GM19455 (cell line): ENCODE measurements at regions not wholly inside any gene's neighbourhood (a gene's known extent, or its start where the extent isn't known, plus 50 kb on each side); places are given as distances from the start of the nearest gene placed in this dataset.
A peak's percentile ranks its signal among the peaks of the same experiment; 100 is the strongest.
"Not testable (repeated sequence)": the region's sequence is repeated elsewhere in the genome, so short reads cannot be mapped to it uniquely, and the experiment has no call there.

Source experiments
- ATAC-seq: cut with Tn5 transposase; IDR thresholded peaks from one replicate; pipeline ENCODE4 v1.9.1; 2021; ENCODE audit not compliant: unreplicated experiment

DNA sequence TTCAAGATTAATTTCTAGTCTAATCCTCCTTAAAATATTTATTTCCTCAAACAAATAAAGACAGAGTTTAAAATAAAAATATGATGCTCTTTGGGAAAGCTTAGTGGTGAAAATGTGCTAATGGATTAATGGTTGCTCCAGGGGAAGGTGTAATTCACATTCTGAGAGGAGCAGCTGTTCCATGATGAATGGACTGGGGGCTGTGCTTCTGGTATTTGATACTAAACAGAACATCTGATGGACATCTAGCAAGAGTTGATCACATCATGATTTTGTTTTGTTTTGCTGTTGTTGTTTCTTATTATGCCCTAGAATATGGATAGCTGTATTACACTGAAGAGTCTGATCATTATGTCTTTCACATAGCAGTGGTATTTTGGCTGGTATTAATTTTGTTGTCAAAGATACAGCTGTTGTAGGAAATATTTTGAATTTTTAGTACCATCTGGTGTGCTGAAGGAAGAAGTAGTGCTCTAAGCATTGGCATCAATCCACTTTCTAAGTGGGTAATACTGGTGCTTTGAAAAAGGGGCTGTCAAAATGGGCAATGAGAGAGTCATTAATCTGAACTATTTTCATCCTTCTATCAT, 296.4 kb downstream of the ADAMTS20 start:
- ATAC-seq = no peak

DNA sequence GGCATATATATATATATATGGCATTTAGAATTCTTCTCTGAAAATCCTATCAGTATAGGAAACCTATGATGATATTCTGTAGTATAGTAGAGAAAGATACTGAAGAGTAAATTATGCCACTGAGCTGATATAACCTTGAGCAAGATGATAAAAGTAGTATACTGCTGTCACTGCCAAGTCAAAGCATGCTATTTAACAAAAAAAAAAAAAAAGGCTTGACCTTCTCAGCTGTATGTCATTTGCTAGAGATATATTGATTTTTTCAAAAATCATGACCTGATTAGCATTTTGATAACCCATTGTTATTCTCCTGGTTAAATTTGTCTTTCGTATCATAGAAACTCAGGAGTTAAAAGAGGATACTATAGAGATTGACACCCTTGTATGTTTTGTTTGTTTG, 299.4 kb downstream of the ADAMTS20 start:
- ATAC-seq = no peak

DNA sequence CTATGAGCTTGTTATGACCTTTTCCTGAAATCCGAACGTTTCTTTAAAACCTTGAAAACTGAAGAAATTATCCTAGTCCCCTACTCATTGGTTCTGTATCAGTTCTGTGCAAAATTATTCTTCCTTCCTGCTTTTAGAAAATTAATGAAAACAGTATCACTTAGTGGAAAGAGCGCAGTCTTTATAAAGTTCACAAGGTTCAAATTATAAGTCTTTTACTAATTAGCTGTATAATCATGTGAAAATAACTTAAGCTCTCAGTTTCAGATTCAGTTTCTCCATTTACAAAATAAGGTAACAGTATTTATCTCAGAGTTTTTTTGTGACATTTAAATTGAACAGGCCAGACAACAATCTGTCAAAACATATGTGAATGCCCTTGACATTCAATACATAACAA, 306.1 kb downstream of the ADAMTS20 start:
- no peak for ATAC-seq

DNA sequence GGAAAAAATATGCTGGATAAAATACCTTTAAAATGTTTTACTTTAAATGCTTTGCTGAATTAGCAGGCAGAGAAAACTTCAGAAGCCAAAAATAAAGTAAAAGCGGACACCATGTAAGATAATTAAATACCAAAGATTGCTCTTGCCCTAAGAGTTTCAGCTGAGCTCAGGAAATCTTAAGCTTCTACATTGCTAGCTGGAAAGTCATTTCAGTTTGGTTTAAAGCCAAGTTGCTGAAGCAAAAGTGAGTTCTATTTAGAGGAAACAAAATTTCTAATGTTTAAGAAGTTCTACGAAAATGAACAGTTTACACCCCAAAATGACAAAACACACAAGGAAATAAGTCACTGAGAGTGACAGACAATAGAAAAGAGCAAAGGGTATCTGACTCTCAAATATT, 310.0 kb downstream of the ADAMTS20 start:
- no peak for ATAC-seq

DNA sequence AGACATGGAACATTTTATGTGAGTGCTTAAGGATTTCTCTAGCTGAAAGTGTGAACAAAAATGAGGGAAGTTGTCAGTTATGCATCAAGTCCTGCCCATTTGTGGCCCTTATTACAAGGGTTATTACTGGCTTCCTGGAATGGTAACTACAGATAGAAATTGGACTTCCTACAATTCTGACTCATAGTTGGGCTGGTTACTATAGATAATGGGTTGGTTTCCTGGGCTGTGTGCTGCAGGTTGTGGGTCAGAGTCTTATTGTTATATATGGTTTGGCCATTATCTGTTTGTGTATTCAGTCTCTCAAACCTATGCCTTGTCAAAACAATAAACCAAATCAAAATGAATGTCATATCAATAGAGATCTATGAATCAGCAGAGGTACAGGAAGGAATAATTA, 313.7 kb downstream of the ADAMTS20 start:
- ATAC-seq = no peak

DNA sequence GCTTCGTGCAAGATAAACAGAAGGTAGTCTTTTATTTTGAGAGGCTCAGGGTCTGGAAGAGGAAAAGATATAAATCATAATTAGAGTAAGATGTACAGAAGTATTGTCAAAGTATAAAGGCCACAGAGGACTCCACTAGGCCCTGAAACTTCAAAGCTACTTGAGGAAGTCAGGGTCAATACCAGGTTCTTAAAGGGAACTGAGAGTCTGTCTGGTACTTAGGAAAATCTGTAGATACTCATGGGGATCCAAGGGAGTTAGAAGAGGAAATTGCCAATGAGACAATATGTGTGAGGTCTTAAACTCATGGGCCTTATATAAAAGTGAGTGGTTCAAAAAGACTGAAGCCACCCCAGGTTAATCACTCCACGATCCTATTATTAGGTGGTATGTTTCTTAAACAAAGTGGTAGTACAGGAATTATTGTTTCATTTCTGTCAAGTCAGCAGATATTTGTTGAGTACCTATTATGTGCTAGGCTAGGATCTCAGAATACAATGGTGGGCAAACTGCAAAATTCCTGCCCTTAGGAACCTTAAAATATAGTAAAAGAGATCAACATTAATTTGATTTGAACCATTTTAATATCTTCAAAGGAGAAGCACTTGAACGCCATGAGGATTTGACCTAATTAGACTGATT, 314.6 kb downstream of the ADAMTS20 start:
- no peak for ATAC-seq

DNA sequence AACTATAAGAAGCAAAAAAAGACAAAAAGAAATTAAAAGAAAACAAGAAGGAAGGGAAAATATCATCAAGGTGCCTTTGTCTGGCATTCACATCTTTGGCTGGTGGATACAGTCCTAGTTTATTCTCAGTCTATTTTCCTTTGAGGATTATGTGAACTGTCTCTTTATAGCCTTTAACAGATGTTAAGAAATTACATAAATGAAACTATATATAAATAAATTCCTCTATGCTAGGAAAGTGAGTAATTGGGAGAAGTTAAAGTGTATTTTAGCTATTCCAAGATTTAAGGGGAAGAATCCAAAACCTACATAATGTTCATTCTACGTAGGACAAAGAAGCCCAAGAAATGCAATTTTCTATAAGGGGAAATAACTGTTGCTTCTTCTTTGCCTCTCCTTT, 316.3 kb downstream of the ADAMTS20 start:
- no peak for ATAC-seq

DNA sequence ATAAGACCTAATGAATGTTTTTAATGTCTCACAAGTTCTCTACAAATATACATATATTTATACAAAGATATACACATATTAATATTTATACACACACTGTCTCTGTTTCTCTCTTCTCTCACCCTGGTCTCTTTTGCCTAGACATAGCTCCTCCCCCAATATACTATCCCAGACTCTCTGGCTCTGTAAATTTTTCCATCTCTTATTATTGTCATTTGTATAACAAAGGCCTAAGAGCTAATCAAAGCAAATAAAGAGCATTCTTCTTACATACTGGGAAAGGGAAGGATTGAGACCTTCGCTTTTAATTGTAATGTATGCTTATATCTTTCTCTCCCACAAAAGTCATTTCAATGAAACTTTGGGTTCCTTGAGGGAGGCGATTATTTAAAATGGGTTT, 318.1 kb downstream of the ADAMTS20 start:
- no peak for ATAC-seq

DNA sequence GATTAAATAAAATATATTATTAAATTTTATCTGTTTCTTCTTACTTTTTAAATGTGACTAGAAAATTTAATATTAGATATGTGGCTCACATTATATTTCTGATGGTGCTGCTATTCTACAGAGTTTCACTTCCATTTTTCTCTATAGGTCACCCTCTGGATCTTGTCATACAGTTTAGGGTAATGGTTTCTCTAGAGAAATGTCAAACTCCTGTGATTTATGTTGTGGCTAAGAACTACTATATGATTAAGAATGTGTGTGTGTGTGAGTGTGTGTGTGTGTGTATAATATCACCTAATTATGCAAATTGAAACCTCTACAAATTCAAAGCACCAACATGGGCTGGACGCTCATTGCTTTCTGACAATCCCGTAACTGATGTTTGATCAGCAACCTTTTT, 325.9 kb downstream of the ADAMTS20 start:
- no peak for ATAC-seq

DNA sequence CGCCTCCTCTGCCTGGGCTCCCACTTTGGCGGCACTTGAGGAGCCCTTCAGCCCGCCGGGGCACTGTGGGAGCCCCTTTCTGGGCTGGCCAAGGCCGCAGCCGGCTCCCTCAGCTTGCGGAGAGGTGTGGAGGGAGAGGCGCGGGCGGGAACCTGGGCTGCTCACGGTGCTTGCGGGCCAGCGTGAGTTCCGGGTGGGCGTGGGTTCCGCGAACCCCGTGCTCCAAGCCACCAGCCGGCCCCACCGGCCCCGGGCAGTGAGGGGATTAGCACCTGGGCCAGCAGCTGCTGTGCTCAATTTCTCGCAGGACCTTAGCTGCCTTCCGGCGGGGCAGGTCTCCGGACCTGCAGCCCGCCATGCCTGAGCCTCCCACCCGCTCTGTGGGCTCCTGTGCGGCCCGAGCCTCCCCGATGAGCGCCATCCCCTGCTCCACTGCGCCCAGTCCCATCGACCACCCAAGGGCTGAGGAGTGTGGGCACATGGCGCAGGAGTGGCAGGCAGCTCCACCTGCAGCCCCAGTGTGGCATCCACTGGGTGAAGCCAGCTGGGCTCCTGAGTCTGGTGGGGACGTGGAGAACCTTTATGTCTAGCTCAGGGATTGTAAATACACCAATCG, 327.7 kb downstream of the ADAMTS20 start:
- ATAC-seq = not testable (repeated sequence)

DNA sequence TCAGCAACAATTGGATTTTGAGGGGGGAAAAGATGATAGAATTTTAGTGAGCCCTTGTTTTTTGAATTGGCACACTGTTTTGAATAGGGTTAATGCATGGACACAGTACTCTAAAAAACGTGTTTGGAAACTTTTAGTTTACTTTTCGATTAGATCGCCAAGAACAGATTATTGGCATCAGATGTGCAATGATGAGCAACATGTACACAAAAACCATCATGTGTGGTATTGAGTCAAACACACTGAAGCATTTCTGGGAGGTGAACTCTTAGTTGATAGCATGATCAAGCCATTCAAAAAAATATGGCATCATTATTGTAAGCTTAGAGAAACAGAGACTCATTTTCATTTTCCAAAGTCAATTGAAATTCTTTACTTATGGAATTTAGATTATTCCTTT, 329.2 kb downstream of the ADAMTS20 start:
- no peak for ATAC-seq

DNA sequence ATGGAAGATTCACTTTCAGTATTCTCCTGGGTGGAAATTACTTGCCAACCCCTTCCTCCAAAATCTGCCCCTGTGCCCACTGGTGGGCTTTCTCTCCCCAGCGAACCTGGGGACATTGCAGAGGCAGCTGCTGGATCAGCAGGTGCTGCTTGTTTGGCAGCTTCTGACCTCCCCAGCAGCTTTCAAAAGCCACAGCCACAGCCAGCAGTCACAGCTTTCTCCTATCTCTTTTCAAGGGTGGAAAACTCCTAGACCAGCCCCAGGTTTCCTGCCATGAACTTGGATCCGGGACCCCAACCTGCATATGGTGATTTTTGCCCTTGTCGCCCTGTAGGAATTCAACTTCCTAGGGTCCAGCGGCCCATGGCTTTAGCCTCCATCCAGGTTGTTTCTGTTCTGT, 330.8 kb downstream of the ADAMTS20 start:
- ATAC-seq = no peak

DNA sequence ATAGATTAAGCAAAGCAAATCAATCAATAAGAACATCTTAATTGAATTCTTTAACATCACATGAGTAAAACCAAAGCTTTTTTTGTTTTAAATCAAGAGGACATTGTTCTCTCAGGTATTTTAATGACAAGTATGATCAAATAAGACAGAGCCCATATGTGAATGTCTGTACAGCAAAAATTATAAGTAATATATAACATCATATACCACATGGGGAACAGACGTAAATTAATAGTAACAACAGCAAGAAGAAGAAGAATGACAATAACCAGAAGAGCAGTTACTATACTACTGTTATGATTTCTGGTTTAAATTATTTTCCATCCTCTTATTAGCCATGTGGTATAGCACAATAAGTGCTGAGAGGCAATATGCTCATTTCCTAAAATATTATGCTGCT, 335.5 kb downstream of the ADAMTS20 start:
- no peak for ATAC-seq

DNA sequence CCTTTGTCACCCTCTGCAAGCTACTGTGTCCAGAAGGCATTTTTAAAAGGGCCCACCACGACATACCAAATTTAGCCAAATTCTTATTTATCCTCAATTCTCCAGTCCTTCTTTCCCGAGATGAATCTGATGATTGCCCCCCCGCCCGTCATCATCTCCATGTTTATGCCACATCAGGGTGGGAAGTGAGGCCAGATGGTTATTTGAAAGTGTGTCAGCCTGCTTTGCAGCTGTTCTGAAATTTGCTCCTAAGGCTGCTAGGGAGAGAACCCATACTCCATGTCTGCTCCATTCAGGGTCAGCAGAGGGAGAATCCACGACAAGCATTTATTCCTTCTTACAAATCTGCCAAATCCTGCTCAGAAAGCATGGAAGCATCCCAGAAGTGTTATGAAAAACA, 337.8 kb downstream of the ADAMTS20 start:
- ATAC-seq = no peak

DNA sequence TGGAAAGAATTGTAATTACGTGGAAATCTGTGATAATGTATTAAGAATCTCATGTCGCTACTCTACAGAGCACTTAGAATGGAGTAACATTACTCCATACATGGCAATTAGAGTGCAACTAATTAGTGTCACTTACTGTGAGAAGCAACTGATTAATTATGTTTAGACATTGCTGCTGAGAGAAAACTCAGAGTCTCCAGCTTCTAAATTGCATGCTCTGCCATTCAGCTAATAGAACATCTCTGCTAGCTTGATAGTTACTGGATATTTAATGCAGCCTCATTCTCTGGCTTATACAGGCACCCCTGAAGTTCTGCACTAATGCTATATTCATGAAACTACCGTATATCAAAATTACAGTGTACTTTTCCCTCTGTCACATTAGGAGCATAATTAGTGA, 338.4 kb downstream of the ADAMTS20 start:
- ATAC-seq = no peak

DNA sequence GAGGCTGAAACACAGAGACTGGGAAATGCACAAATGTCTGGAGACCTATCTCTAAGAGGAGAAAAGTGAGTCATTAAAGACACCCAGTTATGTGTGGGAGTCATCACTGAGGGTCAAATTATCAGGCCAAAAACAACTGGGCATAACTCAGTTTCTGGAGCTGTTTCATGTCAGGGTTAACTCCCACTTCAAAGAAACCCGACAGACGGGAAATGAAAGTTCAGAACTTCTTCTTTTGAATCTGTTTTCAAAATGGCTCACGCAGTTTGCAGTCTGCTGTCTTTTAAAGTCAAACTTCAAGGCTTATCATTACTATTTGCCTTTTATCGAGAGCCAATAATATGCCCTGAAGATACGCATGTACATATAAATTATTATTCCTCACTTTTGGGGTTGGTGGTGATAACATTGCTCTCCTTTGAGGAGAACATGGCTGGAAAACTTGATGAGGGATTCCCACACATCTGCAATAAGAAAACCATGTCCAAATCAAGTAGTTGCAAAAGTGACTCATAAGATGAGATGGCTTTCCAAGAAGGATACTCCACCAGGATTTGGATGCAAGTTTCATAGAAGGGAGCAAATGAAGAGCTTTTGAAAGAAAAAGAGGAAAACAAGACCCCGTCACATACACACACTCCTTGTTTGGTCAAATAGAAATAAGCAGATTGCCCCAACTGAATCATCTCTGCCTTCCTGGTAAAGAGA, 341.4 kb downstream of the ADAMTS20 start:
- ATAC-seq = peak; percentile 89

DNA sequence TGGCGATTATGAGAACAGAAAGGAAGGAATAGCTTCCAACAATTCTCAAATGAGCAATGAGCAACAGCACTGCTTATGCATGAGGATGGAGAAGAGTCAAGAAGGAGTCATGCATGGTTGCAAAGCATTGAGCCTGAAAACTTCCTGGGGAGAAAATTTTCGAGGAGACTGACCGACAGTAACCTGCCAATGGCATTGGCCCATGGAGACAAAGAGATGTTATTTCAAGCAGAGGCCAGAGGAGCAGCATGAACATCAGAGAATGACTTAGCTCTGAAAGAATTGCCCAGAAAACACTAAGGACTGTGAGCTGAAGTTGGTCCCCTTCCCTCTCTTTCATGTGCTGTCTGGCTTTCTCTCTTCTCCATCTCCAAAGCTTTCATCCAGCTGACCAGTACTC, 343.4 kb downstream of the ADAMTS20 start:
- no peak for ATAC-seq

DNA sequence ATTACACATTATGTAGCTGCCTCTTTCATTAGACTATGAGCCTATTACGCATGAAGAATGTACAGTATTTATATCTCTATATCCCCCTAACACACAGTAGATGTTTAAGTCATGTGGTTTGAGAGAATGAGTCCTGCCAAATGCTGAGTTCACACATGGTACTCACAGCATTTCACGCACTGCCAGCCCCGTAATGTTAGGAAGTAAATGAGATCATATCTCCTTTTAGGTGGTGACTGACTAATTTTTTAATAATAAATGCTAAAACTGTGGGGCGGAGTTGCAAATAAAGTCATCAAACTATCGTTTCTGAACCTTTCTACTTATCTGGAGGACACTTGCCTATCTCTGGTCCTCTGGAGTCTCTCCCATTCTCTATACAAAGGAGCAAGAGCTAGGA, 343.8 kb downstream of the ADAMTS20 start:
- ATAC-seq = no peak

DNA sequence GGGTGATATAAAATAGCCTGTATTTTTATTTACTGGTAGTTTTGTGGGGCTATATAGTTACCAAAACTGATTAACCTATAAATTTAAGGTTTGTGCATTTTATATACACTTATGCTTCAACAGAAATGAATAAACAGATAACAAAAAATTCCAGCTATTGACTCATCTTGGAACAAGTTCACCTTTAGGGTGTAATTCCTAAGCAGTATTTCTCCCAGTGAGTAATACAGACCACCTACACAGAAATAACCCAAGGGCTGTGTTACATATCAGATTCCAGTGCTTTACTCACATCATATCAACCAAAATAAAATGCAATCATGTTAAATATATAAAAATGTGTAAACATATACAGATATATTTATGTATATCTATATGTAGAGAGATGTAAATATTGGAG, 345.6 kb downstream of the ADAMTS20 start:
- no peak for ATAC-seq

DNA sequence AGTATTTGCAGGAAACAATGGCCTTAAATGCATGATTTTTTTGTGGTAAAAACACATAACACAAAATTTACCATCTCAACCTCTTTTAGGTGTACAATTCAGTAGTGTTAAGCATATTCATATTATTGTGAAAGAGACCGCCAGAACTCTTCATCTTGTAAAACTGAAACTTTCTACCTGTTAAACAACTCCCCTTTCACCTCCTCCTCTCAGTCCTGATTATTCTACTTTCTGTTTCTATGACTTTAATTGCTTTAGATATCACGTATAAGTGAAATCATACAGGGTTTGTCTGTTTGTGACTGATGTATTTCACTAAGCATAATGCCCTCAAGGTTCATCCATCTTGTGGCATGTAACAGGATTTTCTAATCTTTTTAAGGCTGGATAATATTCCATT, 353.4 kb downstream of the ADAMTS20 start:
- no peak for ATAC-seq

DNA sequence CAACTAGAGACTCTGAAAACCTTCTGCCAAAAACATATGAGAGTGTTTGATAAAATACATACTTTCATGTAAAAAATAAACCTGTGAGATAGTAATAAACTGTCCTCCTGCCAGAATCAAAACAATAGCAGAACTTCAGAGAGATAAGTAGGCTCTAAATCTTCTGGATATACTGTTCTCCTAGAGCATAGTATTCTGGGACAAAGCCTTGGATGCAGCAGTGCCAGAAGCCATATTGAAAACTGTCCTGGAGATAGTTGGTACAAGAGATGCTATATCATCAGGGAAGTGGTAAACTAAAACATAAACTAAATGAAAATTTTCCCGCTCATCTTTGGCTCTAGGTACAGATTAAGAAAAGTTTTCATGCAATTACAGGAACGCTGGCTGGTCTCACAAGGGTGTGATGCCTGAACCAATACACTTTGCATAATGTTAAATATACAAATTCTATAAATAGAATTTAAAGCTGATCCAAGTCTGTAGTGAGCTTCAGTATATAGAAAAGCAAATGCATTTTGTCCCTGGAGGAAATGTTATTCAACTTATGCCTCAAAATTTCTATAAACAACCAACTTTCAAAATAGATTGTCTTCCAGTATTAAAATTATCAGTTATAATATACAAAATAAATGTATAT, 355.6 kb downstream of the ADAMTS20 start:
- ATAC-seq = no peak

DNA sequence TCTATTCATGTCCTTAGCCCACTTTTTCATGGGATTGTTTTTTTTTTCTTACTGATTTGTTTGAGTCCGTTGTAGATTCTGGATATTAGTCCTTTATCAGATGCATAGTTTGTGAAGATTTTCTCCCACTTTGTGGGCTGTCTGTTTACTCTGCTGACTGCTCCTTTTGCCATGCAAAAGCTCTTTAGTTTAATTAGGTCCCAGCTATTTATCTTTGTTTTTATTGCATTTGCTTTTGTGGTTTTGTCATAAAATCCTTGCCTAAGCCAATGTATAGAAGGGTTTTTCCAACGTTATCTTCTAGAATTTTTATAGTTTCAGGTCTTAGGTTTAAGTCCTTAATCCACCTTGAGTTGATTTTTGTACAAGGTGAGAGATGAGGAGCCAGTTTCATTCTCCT, 358.9 kb downstream of the ADAMTS20 start:
- ATAC-seq = not testable (repeated sequence)
